Activated T-helper 1 cell treated with Interleukin-2 at 50 U/mL for 16 hours (primary cell): ENCODE measurements at regions not wholly inside any gene's neighbourhood (a gene's known extent, or its start where the extent isn't known, plus 50 kb on each side); places are given as distances from the start of the nearest gene placed in this dataset.

ENCODE experiments used
- DNase-seq: peaks from one replicate; pipeline ENCODE4 v3.0.0-alpha.2; 2020; ENCODE audit warnings: low read depth

- DNase-seq, result no peak
These were observed 645.0 kb downstream of the PTPRC start for GRCh38 chr1:199283794-199284193.

- no peak for DNase-seq
These were observed 648.4 kb downstream of the PTPRC start for GRCh38 chr1:199287206-199287605.

- no peak for DNase-seq
These were observed 648.8 kb downstream of the PTPRC start for GRCh38 chr1:199287647-199288046.

GRCh38 chr1:199290186-199290585 lies 651.3 kb downstream of the PTPRC start:
- DNase-seq, result no peak

- DNase-seq, result no peak
These were observed 652.3 kb downstream of the PTPRC start for GRCh38 chr1:199291022-199291740.

- no peak for DNase-seq
These were observed 654.1 kb downstream of the PTPRC start for GRCh38 chr1:199292896-199293295.

- no peak for DNase-seq
These were observed 656.3 kb downstream of the PTPRC start for GRCh38 chr1:199295107-199295506.

- no peak for DNase-seq
These were observed 658.3 kb downstream of the PTPRC start for GRCh38 chr1:199297174-199297573.

- DNase-seq, result no peak
These were observed 659.0 kb downstream of the PTPRC start for GRCh38 chr1:199297887-199298286.

- DNase-seq, result no peak
These were observed 660.0 kb downstream of the PTPRC start for GRCh38 chr1:199298825-199299224.

GRCh38 chr1:199301472-199302217 lies 662.8 kb downstream of the PTPRC start:
- no peak for DNase-seq

- DNase-seq, result no peak
These were observed 663.7 kb downstream of the PTPRC start for GRCh38 chr1:199302554-199302953.

- DNase-seq, result no peak
These were observed 664.2 kb downstream of the PTPRC start for GRCh38 chr1:199303035-199303434.

- DNase-seq, result no peak
These were observed 666.2 kb downstream of the PTPRC start for GRCh38 chr1:199305053-199305452.

GRCh38 chr1:199307496-199308264 lies 668.8 kb downstream of the PTPRC start:
- DNase-seq, result no peak

GRCh38 chr1:199308349-199308846 lies 669.6 kb downstream of the PTPRC start:
- DNase-seq, result no peak

- no peak for DNase-seq
These were observed 671.9 kb downstream of the PTPRC start for GRCh38 chr1:199310708-199311107.

GRCh38 chr1:199311478-199312262 lies 672.8 kb downstream of the PTPRC start:
- no peak for DNase-seq

GRCh38 chr1:199312626-199313025 lies 673.8 kb downstream of the PTPRC start:
- DNase-seq, result no peak

GRCh38 chr1:199313444-199313843 lies 674.6 kb downstream of the PTPRC start:
- DNase-seq, result no peak

GRCh38 chr1:199319341-199319740 lies 680.5 kb downstream of the PTPRC start:
- no peak for DNase-seq

GRCh38 chr1:199322278-199322677 lies 683.4 kb downstream of the PTPRC start:
- no peak for DNase-seq
